ENCODE measurements at regions not wholly inside any gene's neighbourhood (a gene's known extent, or its start where the extent isn't known, plus 50 kb on each side); places are given as distances from the start of the nearest gene placed in this dataset.
"Not testable (repeated sequence)": the region's sequence is repeated elsewhere in the genome, so short reads cannot be mapped to it uniquely, and the experiment has no call there.

- not testable (repeated sequence) for DNase-seq (ENCODE audit: low read depth)
Measured at GRCh38 chr7:69106946-69107345, 491.3 kb upstream of the AUTS2 start.

GRCh38 chr7:69108097-69108496 lies 490.2 kb upstream of the AUTS2 start:
- DNase-seq (ENCODE audit: low read depth), result no peak

- no peak for DNase-seq (ENCODE audit: low read depth)
Measured at GRCh38 chr7:69109246-69109645, 489.0 kb upstream of the AUTS2 start.

GRCh38 chr7:69109879-69110278 lies 488.4 kb upstream of the AUTS2 start:
- no peak for DNase-seq (ENCODE audit: low read depth)

- DNase-seq (ENCODE audit: low read depth), result no peak
Measured at GRCh38 chr7:69110450-69111050, 487.7 kb upstream of the AUTS2 start.

GRCh38 chr7:69114374-69114773 lies 483.9 kb upstream of the AUTS2 start:
- no peak for DNase-seq (ENCODE audit: low read depth)

- DNase-seq (ENCODE audit: low read depth), result no peak
Measured at GRCh38 chr7:69115788-69116187, 482.5 kb upstream of the AUTS2 start.

GRCh38 chr7:69116196-69116595 lies 482.1 kb upstream of the AUTS2 start:
- not testable (repeated sequence) for DNase-seq (ENCODE audit: low read depth)

GRCh38 chr7:69122953-69123352 lies 475.3 kb upstream of the AUTS2 start:
- no peak for DNase-seq (ENCODE audit: low read depth)

- DNase-seq (ENCODE audit: low read depth), result no peak
Measured at GRCh38 chr7:69126896-69127479, 471.3 kb upstream of the AUTS2 start.

- DNase-seq (ENCODE audit: low read depth), result no peak
Measured at GRCh38 chr7:69129524-69129923, 468.8 kb upstream of the AUTS2 start.

- no peak for DNase-seq (ENCODE audit: low read depth)
Measured at GRCh38 chr7:69129951-69130350, 468.3 kb upstream of the AUTS2 start.

GRCh38 chr7:69130396-69130795 lies 467.9 kb upstream of the AUTS2 start:
- no peak for DNase-seq (ENCODE audit: low read depth)

- no peak for DNase-seq (ENCODE audit: low read depth)
Measured at GRCh38 chr7:69134316-69134715, 464.0 kb upstream of the AUTS2 start.

- no peak for DNase-seq (ENCODE audit: low read depth)
Measured at GRCh38 chr7:69147631-69148030, 450.6 kb upstream of the AUTS2 start.

GRCh38 chr7:69149804-69150782 lies 448.2 kb upstream of the AUTS2 start:
- no peak for DNase-seq (ENCODE audit: low read depth)

GRCh38 chr7:69162326-69162725 lies 435.9 kb upstream of the AUTS2 start:
- no peak for DNase-seq (ENCODE audit: low read depth)

- DNase-seq (ENCODE audit: low read depth), result no peak
Measured at GRCh38 chr7:69162931-69163670, 435.2 kb upstream of the AUTS2 start.

GRCh38 chr7:69166979-69167516 lies 431.2 kb upstream of the AUTS2 start:
- no peak for DNase-seq (ENCODE audit: low read depth)

- no peak for DNase-seq (ENCODE audit: low read depth)
Measured at GRCh38 chr7:69169386-69169785, 428.9 kb upstream of the AUTS2 start.

GRCh38 chr7:69172357-69173077 lies 425.8 kb upstream of the AUTS2 start:
- DNase-seq (ENCODE audit: low read depth), result no peak

Data from HT1080 (cell line).